ENCODE measurements at regions not wholly inside any gene's neighbourhood (a gene's known extent, or its start where the extent isn't known, plus 50 kb on each side); places are given as distances from the start of the nearest gene placed in this dataset.

- no peak for DNase-seq (ENCODE audit: low read depth in 2 of 2)
These were observed 49.8 kb upstream of the AGPS start for GRCh38 chr2:177342736-177343135.
